TTC549 (cell line): ENCODE measurements at regions not wholly inside any gene's neighbourhood (a gene's known extent, or its start where the extent isn't known, plus 50 kb on each side); places are given as distances from the start of the nearest gene placed in this dataset.
"Not testable (repeated sequence)": the region's sequence is repeated elsewhere in the genome, so short reads cannot be mapped to it uniquely, and the experiment has no call there.

Experiments used
- FAIRE-seq: peaks from 2 replicates; lab custom pipeline; 2012; peaks lifted over from hg19 to GRCh38; lab: Jason Lieb, UNC

- no peak for FAIRE-seq
Measured at GRCh38 chr7:115198143-115198542, 276.2 kb downstream of the MDFIC start.

- FAIRE-seq: peak; percentile 5
Measured at GRCh38 chr7:115195208-115195607, 273.3 kb downstream of the MDFIC start.

- FAIRE-seq: no peak
Measured at GRCh38 chr7:115191526-115191925, 269.6 kb downstream of the MDFIC start.

GRCh38 chr7:115183431-115184057 lies 261.6 kb downstream of the MDFIC start:
- FAIRE-seq: no peak

- FAIRE-seq: no peak
Measured at GRCh38 chr7:115178835-115179234, 256.9 kb downstream of the MDFIC start.

GRCh38 chr7:115177823-115178222 lies 255.9 kb downstream of the MDFIC start:
- FAIRE-seq: no peak

- FAIRE-seq: no peak
Measured at GRCh38 chr7:115177103-115177502, 255.2 kb downstream of the MDFIC start.

- FAIRE-seq: not testable (repeated sequence)
Measured at GRCh38 chr7:115172397-115172796, 250.5 kb downstream of the MDFIC start.

- no peak for FAIRE-seq
Measured at GRCh38 chr7:115153769-115154477, 232.0 kb downstream of the MDFIC start.

- no peak for FAIRE-seq
Measured at GRCh38 chr7:115153176-115153575, 231.3 kb downstream of the MDFIC start.

GRCh38 chr7:115146148-115146547 lies 224.3 kb downstream of the MDFIC start:
- no peak for FAIRE-seq

- FAIRE-seq: no peak
Measured at GRCh38 chr7:115145512-115145911, 223.6 kb downstream of the MDFIC start.

- FAIRE-seq: no peak
Measured at GRCh38 chr7:115137816-115138215, 215.9 kb downstream of the MDFIC start.

- no peak for FAIRE-seq
Measured at GRCh38 chr7:115136796-115137443, 215.0 kb downstream of the MDFIC start.

GRCh38 chr7:115135769-115136410 lies 214.0 kb downstream of the MDFIC start:
- FAIRE-seq: no peak

GRCh38 chr7:115135146-115135545 lies 213.3 kb downstream of the MDFIC start:
- no peak for FAIRE-seq

- no peak for FAIRE-seq
Measured at GRCh38 chr7:115133248-115133647, 211.4 kb downstream of the MDFIC start.

- FAIRE-seq: no peak
Measured at GRCh38 chr7:115132096-115132495, 210.2 kb downstream of the MDFIC start.

- no peak for FAIRE-seq
Measured at GRCh38 chr7:115128154-115128553, 206.3 kb downstream of the MDFIC start.

- no peak for FAIRE-seq
Measured at GRCh38 chr7:115127399-115128021, 205.6 kb downstream of the MDFIC start.

GRCh38 chr7:115125750-115126149 lies 203.9 kb downstream of the MDFIC start:
- FAIRE-seq: no peak

- no peak for FAIRE-seq
Measured at GRCh38 chr7:115125312-115125711, 203.4 kb downstream of the MDFIC start.
